CD8-positive, alpha-beta memory T cell (primary cell): ENCODE measurements at regions not wholly inside any gene's neighbourhood (a gene's known extent, or its start where the extent isn't known, plus 50 kb on each side); places are given as distances from the start of the nearest gene placed in this dataset.
"Not testable (repeated sequence)": the region's sequence is repeated elsewhere in the genome, so short reads cannot be mapped to it uniquely, and the experiment has no call there.

Source experiments
- CTCF ChIA-PET: fragments of 350-600 bp; sonication (Branson Sonifier 250); formaldehyde crosslinking; loops from one replicate; lab custom pipeline; 2021; ENCODE audit warnings: antibody characterized with exemption; lab: Charles Lee
- POLR2A ChIA-PET: fragments of 350-600 bp; sonication (Branson Sonifier 250); formaldehyde crosslinking; loops from one replicate; lab custom pipeline; 2021; ENCODE audit warnings: antibody characterized with exemption; lab: Charles Lee
- DNase-seq, 5 donors: peaks; one replicate each; pipeline versions ENCODE4 v3.0.0 to v3.0.0-alpha.2; 2020 to 2022; ENCODE audit warnings: mixed read lengths in 1 of 5
- H3K27ac ChIP-seq: one replicate; pipeline ENCODE4 v1.7.0; 2013; ENCODE audit warnings: low read depth, mild to moderate bottlenecking, low read length, moderate library complexity
- H3K27me3 ChIP-seq: 2 replicates; pipeline ENCODE4 v1.7.0; 2013; ENCODE audit warnings: low read length, mild to moderate bottlenecking; ENCODE audit not compliant: insufficient read depth, poor library complexity, severe bottlenecking
- H3K36me3 ChIP-seq: 2 replicates; pipeline ENCODE4 v1.7.0; 2013; ENCODE audit warnings: mild to moderate bottlenecking, low read length, moderate library complexity; ENCODE audit not compliant: insufficient read depth
- H3K4me1 ChIP-seq: 2 replicates; pipeline ENCODE4 v1.7.0; 2013; ENCODE audit warnings: mild to moderate bottlenecking, low read length, moderate library complexity; ENCODE audit not compliant: insufficient read depth
- H3K4me3 ChIP-seq: 2 replicates; pipeline ENCODE4 v1.7.0; 2013; ENCODE audit warnings: mild to moderate bottlenecking, low read length
- H3K9me3 ChIP-seq: 2 replicates; pipeline ENCODE4 v1.7.0; 2013; ENCODE audit warnings: mild to moderate bottlenecking, low read length
- H3K27ac Mint-ChIP-seq, 8 donors: one replicate each; pipeline ENCODE4 v1.8.0; 2020 to 2021; ENCODE audit warnings: mixed read lengths in 8 of 8, mild to moderate bottlenecking in 6 of 8, inconsistent platforms in 3 of 8, moderate library complexity in 3 of 8
- H3K27me3 Mint-ChIP-seq, 2 donors: one replicate each; pipeline ENCODE4 v1.8.0; 2020 to 2021; ENCODE audit warnings: mixed read lengths in 2 of 2, mild to moderate bottlenecking in 1 of 2, moderate library complexity in 1 of 2
- H3K36me3 Mint-ChIP-seq, 3 donors: one replicate each; pipeline ENCODE4 v1.8.0; 2020 to 2021; ENCODE audit warnings: mixed read lengths in 3 of 3, inconsistent platforms in 1 of 3, mild to moderate bottlenecking in 1 of 3
- H3K4me1 Mint-ChIP-seq, 3 donors: one replicate each; pipeline ENCODE4 v1.8.0; 2020 to 2021; ENCODE audit warnings: mixed read lengths in 3 of 3, inconsistent platforms in 1 of 3, mild to moderate bottlenecking in 1 of 3
- H3K4me3 Mint-ChIP-seq, 7 donors: one replicate each; pipeline ENCODE4 v1.8.0; 2020 to 2021; ENCODE audit warnings: mixed read lengths in 7 of 7, mild to moderate bottlenecking in 6 of 7, moderate library complexity in 4 of 7, inconsistent platforms in 2 of 7
- H3K9me3 Mint-ChIP-seq, 5 donors: one replicate each; pipeline ENCODE4 v1.8.0; 2020 to 2022; ENCODE audit warnings: mixed read lengths in 5 of 5, mild to moderate bottlenecking in 3 of 5, moderate library complexity in 2 of 5, inconsistent platforms in 1 of 5

- H3K4me1 Mint-ChIP-seq, H3K4me3 ChIP-seq, H3K9me3 ChIP-seq, CTCF ChIA-PET, DNase-seq, H3K27me3 Mint-ChIP-seq, H3K4me3 Mint-ChIP-seq, POLR2A ChIA-PET, H3K27ac Mint-ChIP-seq, H3K36me3 ChIP-seq, H3K27me3 ChIP-seq, H3K4me1 ChIP-seq, H3K36me3 Mint-ChIP-seq, H3K27ac ChIP-seq, H3K9me3 Mint-ChIP-seq: not testable (repeated sequence)
Measured at GRCh38 chr6:141046496-141046895, 1086.2 kb upstream of the GJE1 start.

GRCh38 chr6:141041596-141042087 lies 1091.1 kb upstream of the GJE1 start:
- no peaks in the 10 kb centered on the region for H3K4me1 ChIP-seq
- POLR2A ChIA-PET, result no interaction called here
- Mint-ChIP-seq H3K27ac (no peak overlapping the region), H3K27me3 (peaks cover 2 to 3% of the 10 kb centered on the region in 2 donors), H3K4me3 (no peak overlapping the region), H3K36me3 (no peaks in the 10 kb centered on the region), H3K9me3 (peaks cover 0 to 3% (median 0%) of the 10 kb centered on the region in 5 donors), H3K4me1 (no peaks in the 10 kb centered on the region)
- no peak overlapping the region for H3K27ac ChIP-seq
- H3K4me3 ChIP-seq, result no peak overlapping the region
- no peaks in the 10 kb centered on the region for H3K27me3 ChIP-seq
- H3K9me3 ChIP-seq, result no peaks in the 10 kb centered on the region
- CTCF ChIA-PET, result no interaction called here
- no peak for DNase-seq
- H3K36me3 ChIP-seq, result no peaks in the 10 kb centered on the region

GRCh38 chr6:141035312-141036200 lies 1097.2 kb upstream of the GJE1 start:
- H3K36me3 ChIP-seq, result no peaks in the 10 kb centered on the region
- no peaks in the 10 kb centered on the region for H3K4me1 ChIP-seq
- H3K4me3 Mint-ChIP-seq, result no peak overlapping the region
- no peak overlapping the region for H3K4me3 ChIP-seq
- no peaks in the 10 kb centered on the region for H3K9me3 Mint-ChIP-seq
- no peaks in the 10 kb centered on the region for H3K27me3 ChIP-seq
- ChIA-PET POLR2A (no interaction called here), CTCF (no interaction called here)
- H3K36me3 Mint-ChIP-seq, result no peaks in the 10 kb centered on the region
- H3K27ac ChIP-seq, result no peak overlapping the region
- no peaks in the 10 kb centered on the region for H3K27me3 Mint-ChIP-seq
- DNase-seq, result no peak
- H3K27ac Mint-ChIP-seq, result no peak overlapping the region
- no peaks in the 10 kb centered on the region for H3K4me1 Mint-ChIP-seq
- H3K9me3 ChIP-seq, result no peaks in the 10 kb centered on the region

GRCh38 chr6:141033101-141033500 lies 1099.6 kb upstream of the GJE1 start:
- no peaks in the 10 kb centered on the region for H3K36me3 ChIP-seq
- H3K27me3 ChIP-seq, result no peaks in the 10 kb centered on the region
- no peaks in the 10 kb centered on the region for H3K27me3 Mint-ChIP-seq
- ChIA-PET CTCF (no interaction called here), POLR2A (no interaction called here)
- H3K4me1 ChIP-seq, result no peaks in the 10 kb centered on the region
- no peaks in the 10 kb centered on the region for H3K9me3 ChIP-seq
- no peak overlapping the region for H3K27ac ChIP-seq
- H3K27ac Mint-ChIP-seq, result no peak overlapping the region
- H3K4me1 Mint-ChIP-seq, result no peaks in the 10 kb centered on the region
- no peak for DNase-seq
- no peaks in the 10 kb centered on the region for H3K36me3 Mint-ChIP-seq
- H3K4me3 Mint-ChIP-seq, result no peak overlapping the region
- H3K9me3 Mint-ChIP-seq, result no peaks in the 10 kb centered on the region
- no peak overlapping the region for H3K4me3 ChIP-seq

GRCh38 chr6:141029908-141030307 lies 1102.8 kb upstream of the GJE1 start:
- Histone ChIP-seq H3K27ac (no peak overlapping the region), H3K36me3 (no peaks in the 10 kb centered on the region), H3K27me3 (no peaks in the 10 kb centered on the region), H3K9me3 (no peaks in the 10 kb centered on the region), H3K4me1 (no peaks in the 10 kb centered on the region), H3K4me3 (no peak overlapping the region)
- no peaks in the 10 kb centered on the region for H3K4me1 Mint-ChIP-seq
- CTCF ChIA-PET, result no interaction called here
- H3K27me3 Mint-ChIP-seq, result no peaks in the 10 kb centered on the region
- POLR2A ChIA-PET, result no interaction called here
- DNase-seq, result no peak
- no peak overlapping the region for H3K27ac Mint-ChIP-seq
- H3K36me3 Mint-ChIP-seq, result no peaks in the 10 kb centered on the region
- H3K4me3 Mint-ChIP-seq, result no peak overlapping the region
- H3K9me3 Mint-ChIP-seq, result no peaks in the 10 kb centered on the region

GRCh38 chr6:141028791-141029280 lies 1103.9 kb upstream of the GJE1 start:
- Mint-ChIP-seq H3K27ac (no peak overlapping the region), H3K4me1 (no peaks in the 10 kb centered on the region), H3K27me3 (no peaks in the 10 kb centered on the region), H3K36me3 (no peaks in the 10 kb centered on the region), H3K9me3 (peaks cover 0 to 2% (median 0%) of the 10 kb centered on the region in 5 donors), H3K4me3 (no peak overlapping the region)
- Histone ChIP-seq H3K9me3 (no peaks in the 10 kb centered on the region), H3K4me3 (no peak overlapping the region), H3K36me3 (no peaks in the 10 kb centered on the region), H3K4me1 (no peaks in the 10 kb centered on the region), H3K27me3 (no peaks in the 10 kb centered on the region), H3K27ac (no peak overlapping the region)
- no peak for DNase-seq
- POLR2A ChIA-PET, result no interaction called here
- CTCF ChIA-PET, result no interaction called here

- no peak for DNase-seq
- Mint-ChIP-seq H3K4me1 (peaks cover 0 to 3% (median 0%) of the 10 kb centered on the region in 3 donors), H3K27ac (no peak overlapping the region), H3K36me3 (no peaks in the 10 kb centered on the region), H3K4me3 (no peak overlapping the region), H3K27me3 (no peaks in the 10 kb centered on the region), H3K9me3 (peaks cover 0 to 9% (median 0%) of the 10 kb centered on the region in 5 donors)
- Histone ChIP-seq H3K4me1 (no peaks in the 10 kb centered on the region), H3K36me3 (no peaks in the 10 kb centered on the region), H3K27me3 (no peaks in the 10 kb centered on the region), H3K9me3 (no peaks in the 10 kb centered on the region), H3K4me3 (no peak overlapping the region), H3K27ac (no peak overlapping the region)
- CTCF ChIA-PET, result no interaction called here
- POLR2A ChIA-PET, result no interaction called here
Measured at GRCh38 chr6:141026504-141026903, 1106.2 kb upstream of the GJE1 start.

- Mint-ChIP-seq H3K27ac (no peak overlapping the region), H3K27me3 (no peaks in the 10 kb centered on the region), H3K4me1 (peaks cover 0 to 3% (median 0%) of the 10 kb centered on the region in 3 donors), H3K4me3 (no peak overlapping the region), H3K36me3 (no peaks in the 10 kb centered on the region), H3K9me3 (peaks cover 0 to 9% (median 0%) of the 10 kb centered on the region in 5 donors)
- no peaks in the 10 kb centered on the region for H3K27me3 ChIP-seq
- no peak for DNase-seq
- CTCF ChIA-PET, result no interaction called here
- no peak overlapping the region for H3K4me3 ChIP-seq
- no peaks in the 10 kb centered on the region for H3K36me3 ChIP-seq
- no peak overlapping the region for H3K27ac ChIP-seq
- no peaks in the 10 kb centered on the region for H3K4me1 ChIP-seq
- no peaks in the 10 kb centered on the region for H3K9me3 ChIP-seq
- POLR2A ChIA-PET, result no interaction called here
Measured at GRCh38 chr6:141024526-141024925, 1108.2 kb upstream of the GJE1 start.
